GM11168 (cell line): ENCODE measurements at regions not wholly inside any gene's neighbourhood (a gene's known extent, or its start where the extent isn't known, plus 50 kb on each side); places are given as distances from the start of the nearest gene placed in this dataset.

ENCODE experiments used
- in situ Hi-C: fragments of 300-500 bp; cut with MboI; formaldehyde crosslinking; loops from one replicate; pipeline ENCODE4 v1.12.0; 2022; ENCODE audit warnings: low sequenced_read_pairs; ENCODE audit not compliant: unreplicated experiment

DNA sequence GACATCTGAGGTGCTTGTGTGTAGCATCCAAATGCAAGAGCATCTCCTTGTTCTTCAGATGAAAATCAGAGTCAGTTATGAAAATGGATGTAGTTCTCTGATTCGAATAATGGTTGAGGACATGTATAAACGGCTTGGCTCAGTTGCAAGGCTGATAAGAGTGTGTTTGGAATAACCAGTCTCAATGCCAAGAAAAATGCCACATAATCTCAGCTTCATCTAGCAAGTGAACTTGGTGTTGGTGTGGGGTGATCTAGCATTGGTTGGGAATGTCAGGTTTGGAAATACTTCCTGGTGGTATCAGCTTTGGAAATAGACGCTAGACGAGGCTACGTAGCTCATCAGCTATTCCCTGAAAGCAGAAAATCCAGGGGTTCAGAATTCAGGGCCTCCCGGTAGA, 362.0 kb downstream of the FGF9 start:
- in situ Hi-C loops = no loop called here

DNA sequence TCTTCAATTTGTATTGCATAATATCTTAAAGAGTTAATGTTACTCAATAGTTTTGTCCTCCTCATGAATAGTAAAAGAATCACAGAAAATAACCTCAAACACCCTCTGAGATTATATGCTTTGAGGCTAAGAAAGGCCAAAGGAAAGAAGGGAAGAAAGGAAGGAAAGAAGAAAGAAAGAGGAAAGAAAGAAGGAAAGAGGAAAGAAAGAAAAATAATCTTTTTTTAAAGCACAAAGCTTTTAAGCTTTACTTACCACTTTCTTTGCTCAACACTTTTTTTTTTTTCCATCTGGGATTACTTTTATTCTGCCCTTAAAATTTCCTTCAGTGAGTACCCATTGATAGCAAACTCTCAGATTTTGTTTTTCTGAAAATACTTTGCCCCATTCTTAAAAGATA, 369.1 kb downstream of the FGF9 start:
- in situ Hi-C loops = no loop called here

DNA sequence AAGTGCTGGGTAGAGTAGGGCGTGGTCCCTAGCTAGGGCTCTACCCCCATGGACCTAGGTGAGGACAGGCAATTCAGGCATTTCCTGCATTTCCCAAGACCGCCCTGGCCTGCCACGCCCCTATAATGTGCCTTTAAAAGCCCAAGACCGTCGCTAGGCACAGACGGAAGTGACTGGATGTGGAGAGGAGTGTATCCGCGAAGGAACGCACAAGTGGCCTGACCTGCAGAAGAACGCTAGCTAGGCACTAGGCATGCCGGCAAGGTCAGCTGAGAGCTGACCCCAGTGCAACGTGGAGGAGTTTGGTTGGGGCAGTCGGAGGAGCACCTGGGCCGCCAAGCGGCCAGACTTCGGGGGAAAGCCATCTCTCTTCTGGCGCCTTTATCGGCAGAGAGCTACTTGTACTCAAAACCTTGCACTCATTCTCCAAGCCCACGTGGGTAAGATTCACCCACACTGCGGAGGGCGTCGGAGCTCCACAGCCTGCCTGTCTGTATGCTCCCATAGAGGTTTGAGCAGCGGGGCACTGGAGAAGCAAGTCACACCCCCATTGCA, 370.0 kb downstream of the FGF9 start:
- in situ Hi-C loops = no loop called here

DNA sequence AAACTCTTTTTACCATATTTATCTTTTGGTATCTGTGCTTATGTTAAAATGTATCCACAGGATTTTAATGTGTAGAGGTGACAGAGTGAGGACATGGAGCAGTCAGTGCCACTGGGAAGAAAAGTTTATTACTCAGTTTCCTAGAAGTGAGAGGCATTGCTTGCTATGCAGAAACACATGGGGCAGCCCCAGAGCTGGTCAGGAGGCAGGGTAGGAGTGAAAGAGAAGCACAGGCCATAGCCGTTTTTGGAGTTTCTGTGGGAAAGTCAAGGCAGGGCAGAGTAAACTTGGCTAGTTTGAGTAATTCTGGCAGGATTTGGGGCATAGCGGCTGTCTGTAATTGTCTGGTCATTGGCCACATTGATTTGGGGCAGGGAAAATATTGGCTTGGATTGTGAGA, 370.9 kb downstream of the FGF9 start:
- in situ Hi-C loops = no loop called here

DNA sequence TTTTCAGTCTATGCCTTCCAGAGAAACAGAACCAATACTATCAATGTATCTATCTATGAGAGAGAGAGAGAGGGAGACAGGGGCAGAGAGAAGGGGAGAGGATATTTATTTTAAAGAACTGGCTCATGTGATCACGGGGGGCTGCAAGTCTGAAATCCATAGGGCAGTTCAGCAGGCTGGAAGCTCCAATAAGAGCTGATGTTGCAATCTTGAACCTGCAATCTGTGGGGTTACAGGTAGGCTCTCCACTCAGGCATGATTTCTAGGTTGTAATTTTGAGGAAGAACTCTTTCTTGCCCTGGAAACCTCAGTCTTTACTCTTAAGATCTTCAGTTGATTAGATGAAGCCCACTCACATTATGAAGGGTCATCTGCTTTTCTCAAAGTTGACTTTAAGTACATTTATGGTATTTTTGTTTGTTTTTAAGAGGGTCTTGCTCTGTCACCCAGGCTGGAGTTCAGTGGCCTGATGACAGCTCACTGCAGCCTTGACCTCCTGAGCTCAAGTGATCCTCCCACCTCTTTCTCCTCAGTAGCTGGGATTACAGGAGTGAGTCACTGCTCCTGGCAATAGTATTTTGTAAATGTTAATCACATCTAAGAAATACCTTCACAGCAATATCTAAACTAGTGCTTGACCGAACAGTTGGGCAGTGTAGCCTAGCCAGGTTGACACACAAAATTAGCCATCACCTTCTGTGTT, 376.4 kb downstream of the FGF9 start:
- in situ Hi-C loops = no loop called here

DNA sequence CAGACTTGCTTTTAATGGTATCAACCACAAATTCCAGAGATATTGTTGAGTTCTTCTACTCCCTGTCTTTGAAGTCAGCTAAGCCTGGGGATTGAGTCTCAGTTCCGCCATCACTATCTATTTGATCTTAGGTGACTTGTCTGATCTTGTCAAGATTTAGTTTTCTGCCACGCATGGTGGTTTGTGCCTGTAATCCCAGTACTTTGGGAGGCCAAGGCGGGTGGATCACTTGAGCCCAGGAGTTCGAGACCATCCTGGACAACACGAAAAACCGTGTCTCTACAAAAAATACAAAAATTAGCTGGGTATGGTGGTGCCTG, 376.9 kb downstream of the FGF9 start:
- in situ Hi-C loops = no loop called here

DNA sequence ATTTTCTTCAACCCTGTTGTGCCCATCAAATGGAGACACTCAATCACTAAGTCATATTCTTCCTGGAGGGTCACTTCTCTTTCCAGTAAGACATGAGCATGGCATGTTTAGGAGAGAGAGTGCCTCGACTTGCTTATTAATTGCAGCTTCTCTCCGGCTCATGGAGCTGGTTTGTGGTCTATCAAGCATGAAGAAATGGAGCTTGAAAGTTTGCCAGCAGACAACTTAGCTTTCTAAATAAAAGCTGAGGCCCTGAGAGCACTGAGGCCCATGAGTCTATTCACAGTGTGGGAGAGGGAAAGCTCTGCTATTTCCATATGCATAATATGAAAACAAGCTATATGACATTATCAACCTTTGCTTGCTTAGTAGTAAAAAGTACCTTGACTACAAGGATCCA, 378.5 kb downstream of the FGF9 start:
- in situ Hi-C loops = no loop called here

DNA sequence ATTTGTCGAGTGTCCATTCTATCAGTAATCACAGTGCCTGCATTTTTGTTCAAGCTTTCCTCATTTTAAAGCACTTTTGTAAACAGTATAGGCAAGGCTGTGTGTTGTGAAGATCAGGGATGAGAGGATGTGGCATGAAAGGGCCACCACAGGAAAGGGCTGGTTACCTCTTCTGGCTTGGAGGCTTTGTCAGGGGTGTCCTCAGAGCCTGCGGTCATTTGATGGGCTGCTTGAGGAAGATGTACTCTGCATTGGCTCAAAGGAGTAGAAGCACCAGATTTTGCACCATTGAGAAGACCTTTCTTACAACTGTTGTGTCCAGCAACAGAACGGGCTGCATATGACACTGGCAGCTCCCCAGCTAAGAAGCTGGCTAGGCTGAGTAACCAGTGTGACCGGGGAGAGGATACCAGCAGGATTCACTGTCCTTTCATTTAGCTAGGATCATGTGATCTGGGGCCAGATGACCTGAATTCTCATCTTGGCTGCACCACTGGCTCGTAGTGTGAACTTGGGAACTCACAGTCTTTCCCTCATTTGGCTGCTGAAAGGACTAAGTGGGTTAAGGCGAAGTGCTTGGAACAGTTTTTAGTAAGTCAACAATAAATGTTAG, 380.2 kb downstream of the FGF9 start:
- in situ Hi-C loops = no loop called here

DNA sequence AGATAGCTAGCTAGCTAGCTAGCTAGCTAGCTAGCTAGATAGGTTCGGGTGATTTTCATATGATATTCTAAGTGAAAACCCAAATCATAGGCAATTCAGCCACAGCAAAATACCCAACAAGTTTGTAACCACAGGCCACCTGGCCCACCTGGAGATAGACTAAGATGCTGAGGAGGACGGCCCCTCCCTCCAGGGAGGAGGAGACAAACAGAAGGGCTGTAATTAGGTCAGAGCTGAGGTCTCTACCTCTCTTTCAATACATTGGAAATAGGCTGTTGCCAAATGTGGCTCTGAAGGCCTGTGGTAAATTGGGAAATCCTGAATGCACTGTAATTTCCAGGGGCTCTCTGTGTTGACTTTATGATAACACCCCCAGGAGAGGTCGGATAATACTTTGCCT, 382.2 kb downstream of the FGF9 start:
- in situ Hi-C loops = no loop called here

DNA sequence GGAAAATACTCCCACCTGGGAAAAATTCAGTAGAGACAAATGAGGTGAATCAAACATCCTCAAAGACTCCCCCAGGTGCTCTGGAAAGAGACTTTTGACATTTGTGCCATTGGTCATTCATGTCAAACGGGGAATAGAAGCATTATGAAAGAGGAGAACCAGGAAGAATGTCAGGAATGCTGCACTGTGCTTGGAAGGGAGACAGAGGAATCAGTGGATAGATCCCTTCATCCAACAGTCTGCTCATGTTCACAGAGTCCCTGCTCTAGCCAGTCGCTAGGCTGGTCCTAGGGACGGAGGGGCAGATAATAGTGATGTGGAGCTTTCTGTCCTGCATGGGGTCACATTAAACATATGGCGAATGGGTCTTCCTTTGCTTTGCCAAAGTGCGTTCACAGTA, 384.4 kb downstream of the FGF9 start:
- in situ Hi-C loops = no loop called here

DNA sequence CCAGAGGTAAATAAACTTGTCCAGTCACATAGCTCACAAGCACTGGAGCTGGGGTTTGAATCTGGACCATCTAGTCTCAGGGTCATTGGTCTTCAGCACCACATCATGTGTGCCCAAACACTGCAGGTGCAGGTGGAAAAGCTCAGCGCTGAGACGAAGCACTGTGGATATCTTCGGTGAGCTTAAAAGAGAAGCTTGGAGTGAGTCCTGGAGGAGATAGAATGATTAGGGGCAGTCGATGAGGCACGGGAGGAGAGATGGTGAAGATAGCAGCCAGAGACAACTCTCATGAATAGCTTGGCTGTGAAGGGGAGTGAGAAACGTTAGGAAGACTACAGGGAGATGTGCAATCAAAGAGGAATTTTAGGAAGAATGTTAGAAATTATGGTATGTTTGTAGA, 389.3 kb downstream of the FGF9 start:
- in situ Hi-C loops = no loop called here

DNA sequence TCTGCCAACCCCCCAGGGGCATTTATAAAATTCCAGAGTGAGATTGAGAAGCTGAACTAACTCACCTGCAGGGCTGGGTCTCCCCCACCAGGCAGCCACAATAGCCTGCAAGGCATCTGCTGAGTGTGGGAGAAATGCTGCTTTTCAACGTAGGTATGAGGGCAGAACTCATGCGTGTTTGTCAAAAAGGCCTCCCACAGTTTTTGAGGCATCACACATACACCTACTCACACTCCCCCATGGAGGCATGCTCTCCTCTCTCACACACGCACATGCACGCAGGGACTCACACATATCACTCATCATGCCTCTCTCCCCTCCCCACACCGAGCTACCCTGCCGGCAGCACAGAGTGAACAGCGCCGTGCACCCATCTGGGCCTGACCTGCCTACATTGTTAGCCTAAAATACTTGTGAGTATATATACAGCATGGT, 390.5 kb downstream of the FGF9 start:
- in situ Hi-C loops = no loop called here

DNA sequence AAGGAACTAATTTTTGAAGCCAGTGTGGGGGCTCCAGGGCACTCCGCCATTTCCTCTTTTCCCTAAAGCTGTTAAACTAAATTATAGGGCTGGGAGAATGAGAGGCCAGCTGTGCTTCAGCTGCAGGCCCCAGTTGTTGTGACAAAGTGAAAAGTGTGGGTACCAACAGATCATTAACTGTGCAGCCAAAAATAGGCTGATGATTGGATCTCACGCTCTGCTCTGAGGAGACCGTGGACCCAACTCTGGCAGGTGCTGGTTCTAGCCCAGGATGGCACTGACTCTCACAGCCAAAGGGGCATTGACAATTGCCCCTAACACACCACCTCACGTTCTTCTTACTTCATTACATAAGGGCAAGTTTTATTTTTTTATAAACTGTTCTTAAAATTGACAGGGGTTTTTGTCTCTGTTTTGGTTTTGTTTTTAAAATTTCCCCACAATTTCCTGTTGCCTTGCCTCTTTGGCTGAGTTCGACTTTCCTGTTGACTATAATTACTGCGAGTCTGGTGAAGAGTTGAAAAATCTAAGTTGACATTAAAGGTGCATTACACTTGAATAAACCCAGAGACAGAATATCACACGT, 391.0 kb downstream of the FGF9 start:
- in situ Hi-C loops = no loop called here

DNA sequence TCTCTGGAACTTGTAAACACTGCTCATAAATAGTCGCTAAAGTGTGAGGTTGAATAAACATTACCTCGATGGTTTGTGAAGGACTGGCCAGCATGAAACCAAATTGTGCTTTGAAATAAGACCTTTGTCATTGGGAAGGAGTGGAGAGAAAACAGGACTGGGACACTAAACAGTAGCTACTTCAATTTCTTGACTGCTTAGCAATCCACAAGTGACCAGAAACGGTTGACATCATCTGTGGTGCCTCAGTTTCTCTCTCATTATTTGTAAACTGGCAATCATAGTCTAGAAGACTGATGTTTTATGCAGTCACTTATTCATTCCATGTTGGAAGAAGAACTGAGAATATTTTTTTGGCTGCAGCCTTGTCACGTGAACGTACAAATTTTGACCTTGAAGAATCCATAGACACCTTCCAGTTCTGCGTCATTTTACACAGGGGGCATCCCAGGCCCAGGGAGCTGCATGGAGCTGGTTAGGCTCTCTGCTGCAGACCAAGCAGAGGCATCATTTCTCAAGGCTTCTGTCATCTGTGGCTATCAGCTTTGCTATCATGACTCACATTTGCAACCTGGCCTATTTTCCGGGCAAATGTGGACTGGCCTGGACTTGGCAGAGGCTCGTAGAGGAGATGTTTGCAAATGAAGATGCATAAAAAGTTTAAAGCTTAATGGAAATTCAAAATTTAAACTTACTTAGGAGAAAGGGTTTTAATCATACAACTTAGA, 391.8 kb downstream of the FGF9 start:
- in situ Hi-C loops = no loop called here

DNA sequence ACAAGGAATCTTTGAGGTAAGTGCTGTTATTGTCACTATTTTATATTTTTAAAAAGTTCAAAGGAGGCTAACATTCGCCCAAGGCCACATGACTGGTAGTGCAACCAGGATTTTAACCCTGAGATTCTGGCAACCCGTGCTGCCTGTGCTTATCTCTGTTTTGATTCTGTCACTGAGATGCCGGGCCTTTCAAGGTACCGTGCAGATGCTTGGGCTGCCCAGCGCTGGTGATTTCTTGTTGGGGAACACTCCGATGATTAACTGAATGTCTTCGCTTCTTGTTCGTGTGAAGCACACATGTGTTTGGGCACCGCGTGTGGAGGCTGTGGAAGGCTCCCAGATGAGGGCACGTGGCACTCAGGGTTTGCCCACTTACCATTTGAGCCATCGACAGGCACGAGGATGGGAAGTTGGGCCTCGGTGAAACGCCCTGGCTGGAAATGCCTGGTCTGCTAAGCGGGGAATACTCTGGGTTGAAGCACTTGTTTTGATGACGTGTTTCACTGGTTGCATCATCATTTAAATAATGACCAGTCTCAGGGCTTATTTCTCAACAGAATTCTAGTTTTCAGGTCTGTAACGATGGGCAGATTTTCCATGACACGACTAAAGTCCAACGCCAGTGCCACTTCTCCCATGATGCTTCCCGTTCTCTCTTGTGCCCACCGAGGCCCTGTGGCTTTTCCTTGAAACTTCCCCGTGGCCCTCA, 392.7 kb downstream of the FGF9 start:
- in situ Hi-C loops = no loop called here

DNA sequence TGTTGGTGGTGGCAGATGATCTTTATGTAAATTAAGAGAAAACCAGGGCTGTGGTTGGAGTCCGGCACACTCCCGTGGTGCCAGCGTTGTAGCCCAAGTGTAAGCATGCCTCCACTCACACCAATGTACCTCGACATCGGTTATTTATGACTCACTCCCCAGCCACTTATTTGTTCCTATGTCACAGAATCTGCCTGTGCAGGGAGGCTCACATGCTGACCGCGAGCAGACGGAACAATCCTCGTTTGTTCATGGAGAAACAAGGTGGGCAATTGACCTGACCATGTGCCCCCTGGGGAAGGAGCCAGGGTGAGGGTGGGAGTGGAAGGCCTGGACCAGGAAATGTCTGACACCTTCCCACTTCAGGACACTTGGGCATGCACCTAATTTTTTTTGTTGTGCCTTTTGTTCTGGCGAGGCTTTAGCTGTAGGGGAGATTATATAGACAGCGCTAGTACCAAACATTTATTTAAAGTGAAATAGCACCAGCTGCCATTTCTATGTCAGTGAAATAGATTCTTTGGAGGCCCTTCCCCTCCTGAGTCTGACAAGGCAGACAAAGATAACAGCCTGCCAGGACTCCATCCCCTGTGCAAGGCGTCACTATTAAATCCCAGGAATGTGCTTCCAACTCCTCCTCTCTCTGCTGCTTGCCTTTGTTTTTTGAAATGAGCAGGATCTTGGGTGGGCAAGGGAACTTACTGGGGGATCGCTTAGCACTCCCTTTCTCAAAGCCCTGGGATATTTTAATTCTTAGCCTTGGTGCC, 394.2 kb downstream of the FGF9 start:
- in situ Hi-C loops = no loop called here

DNA sequence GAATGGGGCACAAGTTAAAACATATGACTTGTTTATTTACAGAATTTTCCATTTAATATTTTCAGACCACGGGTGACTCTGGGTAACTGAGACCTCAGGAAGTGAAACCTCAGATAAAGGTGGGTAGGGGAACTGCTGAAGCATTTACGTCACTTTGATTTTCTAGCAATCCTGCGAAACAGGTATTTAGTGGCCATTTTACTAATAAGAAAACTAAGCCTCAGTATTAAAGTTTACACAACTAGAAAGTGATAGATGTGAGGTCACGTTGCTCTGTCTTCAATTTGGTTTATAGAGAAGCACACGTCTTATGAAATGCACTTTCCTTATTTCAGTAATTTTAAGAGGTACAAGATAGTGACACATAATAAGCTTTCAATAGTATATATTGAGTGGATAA, 402.8 kb downstream of the FGF9 start:
- in situ Hi-C loops = no loop called here

DNA sequence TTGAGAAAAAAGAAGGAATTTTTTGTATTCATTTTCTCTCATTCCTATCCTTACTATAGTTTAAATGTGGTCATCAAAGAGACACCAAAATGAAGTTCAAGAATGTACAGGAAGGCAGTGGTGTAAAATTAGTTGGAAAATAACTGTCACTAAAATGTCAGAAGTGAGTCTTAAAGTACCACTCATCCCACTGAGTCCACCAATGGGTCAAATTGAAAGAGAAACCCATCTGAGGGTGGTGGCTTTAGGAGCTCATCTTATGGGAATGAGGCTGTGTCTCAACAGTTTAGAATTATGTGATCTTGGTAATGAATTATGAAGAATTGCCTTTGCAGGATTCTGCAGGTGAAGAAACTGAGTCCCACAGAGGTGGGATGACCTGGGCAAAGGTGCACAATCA, 403.5 kb downstream of the FGF9 start:
- in situ Hi-C loops = no loop called here

DNA sequence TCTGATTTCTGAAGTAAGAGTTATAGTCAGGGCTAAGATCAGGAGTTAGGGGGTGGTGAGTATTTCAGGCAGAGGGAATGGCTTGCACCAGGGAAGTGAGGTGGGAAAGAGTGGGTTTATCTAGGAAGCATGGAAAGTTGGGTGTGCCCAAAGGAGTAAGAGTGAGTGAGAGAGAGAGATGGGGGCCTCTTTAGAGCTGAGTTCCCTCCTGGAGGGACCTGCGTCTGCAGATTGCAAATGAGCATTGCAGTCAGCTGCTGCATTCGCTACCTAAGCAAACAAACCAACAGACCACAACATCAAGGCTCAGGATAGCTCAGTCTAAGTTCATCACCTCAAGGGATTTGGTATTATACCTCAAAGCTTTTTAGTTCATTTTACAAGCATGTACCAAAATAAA, 405.8 kb downstream of the FGF9 start:
- in situ Hi-C loops = no loop called here

DNA sequence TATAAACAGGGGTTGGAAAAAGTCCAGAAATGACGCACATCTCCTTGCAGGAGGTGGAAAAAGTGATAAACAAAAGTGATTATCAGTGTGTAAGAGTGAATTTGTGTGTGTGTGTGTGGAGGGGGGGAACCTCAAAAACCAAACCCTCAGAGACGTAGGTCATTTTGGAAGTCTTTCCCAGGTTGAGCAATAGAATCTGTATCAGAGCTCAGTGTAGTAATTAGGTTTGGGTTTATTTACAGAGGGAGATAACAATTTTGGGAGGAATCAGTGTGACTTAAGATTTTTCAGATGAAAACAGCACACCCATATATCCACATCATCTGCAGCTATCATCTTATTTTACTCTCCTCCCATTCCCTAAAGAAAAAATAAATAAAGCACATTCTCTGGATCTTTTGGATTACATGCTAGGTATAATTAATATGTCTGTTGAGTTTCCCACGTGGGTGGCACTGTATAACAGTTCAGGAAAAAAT, 406.4 kb downstream of the FGF9 start:
- in situ Hi-C loops = no loop called here
